ENCODE measurements at regions not wholly inside any gene's neighbourhood (a gene's known extent, or its start where the extent isn't known, plus 50 kb on each side); places are given as distances from the start of the nearest gene placed in this dataset.

- Histone ChIP-seq H3K4me1 (ENCODE audit: insufficient read depth, low read length, poor library complexity, severe bottlenecking) (peaks cover 5% of the 10 kb centered on the region), H3K27me3 (replicated peaks; ENCODE audit: insufficient read depth, low read depth, low read length, poor library complexity) (no peaks in the 10 kb centered on the region), H3K9me3 (ENCODE audit: low read depth, low read length, poor library complexity, severe bottlenecking) (no peaks in the 10 kb centered on the region), H3K27ac (ENCODE audit: low read depth, low read length, poor library complexity, severe bottlenecking) (no peak overlapping the region), H3K4me3 (ENCODE audit: low read depth, low read length, poor library complexity, severe bottlenecking) (no peak overlapping the region), H3K36me3 (ENCODE audit: insufficient read depth, low read length, poor library complexity, severe bottlenecking) (no peaks in the 10 kb centered on the region)
- intact Hi-C loops (cut with micrococcal nuclease; ENCODE audit: unreplicated experiment), result no loop called here
- no TSS peak for BruUV-seq (replicated peaks)
- no peak for TF ChIP-seq EZH2 (IDR thresholded peaks at IDR 0.05; ENCODE audit: borderline replicate concordance, low read depth, low read length, poor library complexity, severe bottlenecking)
- peak; percentile 27; the same call in 1 of the 2 replicates for TF ChIP-seq CTCF (conservative IDR thresholded peaks at IDR 0.05; ENCODE audit: low read depth, low read length)
- DNase-seq (ENCODE audit: low spot score), result no peak
- ChIA-PET CTCF (no interaction called here), POLR2A (ENCODE audit: low non-redundant PET) (no interaction called here)
These were observed 180.7 kb downstream of the CEP135 start for GRCh38 chr4:56129431-56129861.

GRCh38 chr4:56128213-56128612 lies 179.5 kb downstream of the CEP135 start:
- Histone ChIP-seq H3K4me1 (ENCODE audit: insufficient read depth, low read length, poor library complexity, severe bottlenecking) (peaks cover 5% of the 10 kb centered on the region), H3K36me3 (ENCODE audit: insufficient read depth, low read length, poor library complexity, severe bottlenecking) (no peaks in the 10 kb centered on the region), H3K9me3 (ENCODE audit: low read depth, low read length, poor library complexity, severe bottlenecking) (no peaks in the 10 kb centered on the region), H3K27ac (ENCODE audit: low read depth, low read length, poor library complexity, severe bottlenecking) (no peak overlapping the region), H3K4me3 (ENCODE audit: low read depth, low read length, poor library complexity, severe bottlenecking) (no peak overlapping the region), H3K27me3 (replicated peaks; ENCODE audit: insufficient read depth, low read depth, low read length, poor library complexity) (no peaks in the 10 kb centered on the region)
- intact Hi-C loops (cut with micrococcal nuclease; ENCODE audit: unreplicated experiment), result no loop called here
- ChIA-PET CTCF (no interaction called here), POLR2A (ENCODE audit: low non-redundant PET) (interaction anchor here (0.7 kb wide), 1 partner anchor 17 kb away, joined by 4 read pairs; no protein-coding TSS in a partner anchor)
- DNase-seq (ENCODE audit: low spot score), result no peak
- TF ChIP-seq EZH2 (IDR thresholded peaks at IDR 0.05; ENCODE audit: borderline replicate concordance, low read depth, low read length, poor library complexity, severe bottlenecking), result no peak
- no peak for TF ChIP-seq CTCF (conservative IDR thresholded peaks at IDR 0.05; ENCODE audit: low read depth, low read length)
- BruUV-seq (replicated peaks), result no TSS peak

- H3K36me3 ChIP-seq (ENCODE audit: insufficient read depth, low read length, poor library complexity, severe bottlenecking), result no peaks in the 10 kb centered on the region
- peaks cover 5% of the 10 kb centered on the region for H3K4me1 ChIP-seq (ENCODE audit: insufficient read depth, low read length, poor library complexity, severe bottlenecking)
- no peaks in the 10 kb centered on the region for H3K9me3 ChIP-seq (ENCODE audit: low read depth, low read length, poor library complexity, severe bottlenecking)
- H3K4me3 ChIP-seq (ENCODE audit: low read depth, low read length, poor library complexity, severe bottlenecking), result no peak overlapping the region
- no peak for TF ChIP-seq CTCF (conservative IDR thresholded peaks at IDR 0.05; ENCODE audit: low read depth, low read length)
- BruUV-seq (replicated peaks), result no TSS peak
- no peak overlapping the region for H3K27ac ChIP-seq (ENCODE audit: low read depth, low read length, poor library complexity, severe bottlenecking)
- H3K27me3 ChIP-seq (replicated peaks; ENCODE audit: insufficient read depth, low read depth, low read length, poor library complexity), result no peaks in the 10 kb centered on the region
- CTCF ChIA-PET, result no interaction called here
- intact Hi-C loops (cut with micrococcal nuclease; ENCODE audit: unreplicated experiment), result no loop called here
- POLR2A ChIA-PET (ENCODE audit: low non-redundant PET), result interaction anchor here (0.7 kb wide), 1 partner anchor 17 kb away, joined by 4 read pairs; no protein-coding TSS in a partner anchor
- no peak for DNase-seq (ENCODE audit: low spot score)
These were observed 179.0 kb downstream of the CEP135 start for GRCh38 chr4:56127716-56128115.
